Mesendoderm (in vitro differentiated cells): ENCODE measurements at regions not wholly inside any gene's neighbourhood (a gene's known extent, or its start where the extent isn't known, plus 50 kb on each side); places are given as distances from the start of the nearest gene placed in this dataset.

Source experiments
- DNase-seq: peaks from one replicate; pipeline ENCODE4 v3.0.0; 2013
- H2AK5ac ChIP-seq: 2 replicates; pipeline ENCODE4 v1.6.1; 2013; ENCODE audit warnings: low read length, inconsistent platforms
- H2BK120ac ChIP-seq: 2 replicates; pipeline ENCODE4 v1.6.1; 2013; ENCODE audit warnings: low read depth, mild to moderate bottlenecking, low read length, moderate library complexity, mixed read lengths
- H2BK15ac ChIP-seq: replicated peaks from 2 replicates; pipeline ENCODE4 v1.6.1; 2013; ENCODE audit warnings: low read depth, mild to moderate bottlenecking, moderate library complexity
- H2BK5ac ChIP-seq: 2 replicates; pipeline ENCODE4 v1.6.1; 2013; ENCODE audit warnings: low read length, inconsistent platforms
- H3K18ac ChIP-seq: 2 replicates; pipeline ENCODE4 v1.6.1; 2013; ENCODE audit warnings: mild to moderate bottlenecking, low read length, mixed read lengths
- H3K23ac ChIP-seq: one replicate; pipeline ENCODE4 v1.6.1; 2013; ENCODE audit warnings: low read length
- H3K27ac ChIP-seq: 2 replicates; pipeline ENCODE4 v1.5.1; 2013; ENCODE audit warnings: low read depth, mild to moderate bottlenecking, inconsistent platforms, low read length, moderate library complexity
- H3K27me3 ChIP-seq: 2 replicates; pipeline ENCODE4 v1.6.1; 2013; ENCODE audit warnings: low read length, control low read depth, mild to moderate bottlenecking, inconsistent platforms; ENCODE audit not compliant: insufficient read depth, poor library complexity
- H3K36me3 ChIP-seq: 2 replicates; pipeline ENCODE4 v1.6.1; 2013; ENCODE audit warnings: low read length, inconsistent platforms; ENCODE audit not compliant: control insufficient read depth, insufficient read depth
- H3K4ac ChIP-seq: one replicate; pipeline ENCODE4 v1.6.1; 2013; ENCODE audit warnings: low read depth, mild to moderate bottlenecking, low read length, moderate library complexity
- H3K4me1 ChIP-seq: 2 replicates; pipeline ENCODE4 v1.6.1; 2013; ENCODE audit warnings: low read depth, low read length, inconsistent platforms; ENCODE audit not compliant: control insufficient read depth
- H3K4me2 ChIP-seq: 2 replicates; pipeline ENCODE4 v1.6.1; 2013; ENCODE audit warnings: low read length
- H3K4me3 ChIP-seq: 2 replicates; pipeline ENCODE4 v1.5.1; 2013; ENCODE audit warnings: mild to moderate bottlenecking, low read length
- H3K56ac ChIP-seq: one replicate; pipeline ENCODE4 v1.6.1; 2013; ENCODE audit warnings: low read length
- H3K79me1 ChIP-seq: 2 replicates; pipeline ENCODE4 v1.6.1; 2013; ENCODE audit warnings: low read length, inconsistent platforms
- H3K79me2 ChIP-seq: 2 replicates; pipeline ENCODE4 v1.6.1; 2013; ENCODE audit warnings: mild to moderate bottlenecking, low read length; ENCODE audit not compliant: control insufficient read depth, insufficient read depth
- H3K9ac ChIP-seq: 2 replicates; pipeline ENCODE4 v1.6.1; 2013; ENCODE audit warnings: low read length, inconsistent platforms
- H4K5ac ChIP-seq: one replicate; pipeline ENCODE4 v1.6.1; 2013; ENCODE audit warnings: low read length
- H4K8ac ChIP-seq: one replicate; pipeline ENCODE4 v1.6.1; 2013; ENCODE audit warnings: low read depth, mild to moderate bottlenecking, control low read depth, low read length, moderate library complexity
- WGBS: extraction: QIAGEN DNeasy Blood & Tissue Kit; methylation state at CpG from one replicate; pipeline ENCODE4 v1.1.7; 2013; ENCODE audit warnings: low lambda C conversion rate, missing lambda C conversion rate; ENCODE audit not compliant: insufficient coverage; ENCODE audit errors: extremely low coverage; 5-methylcytosine and 5-hydroxymethylcytosine counted together

GRCh38 chr1:29574871-29575270 lies 338.5 kb downstream of the PTPRU start:
- no CpG with 5 or more reads among the region's 2 CpGs for WGBS
- H2AK5ac ChIP-seq, result no peak overlapping the region
- no peak overlapping the region for H3K56ac ChIP-seq
- H3K4me3 ChIP-seq, result no peak overlapping the region
- H3K27me3 ChIP-seq, result no peaks in the 10 kb centered on the region
- H3K18ac ChIP-seq, result no peak overlapping the region
- no peak for DNase-seq
- no peaks in the 10 kb centered on the region for H3K79me1 ChIP-seq
- no peak overlapping the region for H4K8ac ChIP-seq
- H2BK120ac ChIP-seq, result no peak overlapping the region
- H3K4me2 ChIP-seq, result no peak overlapping the region
- H3K4ac ChIP-seq, result no peak overlapping the region
- no peak overlapping the region for H4K5ac ChIP-seq
- H2BK5ac ChIP-seq, result no peak overlapping the region
- no peak overlapping the region for H3K27ac ChIP-seq
- H3K79me2 ChIP-seq, result no peaks in the 10 kb centered on the region
- no peak overlapping the region for H2BK15ac ChIP-seq
- H3K36me3 ChIP-seq, result no peaks in the 10 kb centered on the region
- H3K23ac ChIP-seq, result no peak overlapping the region
- H3K4me1 ChIP-seq, result no peaks in the 10 kb centered on the region
- no peak overlapping the region for H3K9ac ChIP-seq

DNA sequence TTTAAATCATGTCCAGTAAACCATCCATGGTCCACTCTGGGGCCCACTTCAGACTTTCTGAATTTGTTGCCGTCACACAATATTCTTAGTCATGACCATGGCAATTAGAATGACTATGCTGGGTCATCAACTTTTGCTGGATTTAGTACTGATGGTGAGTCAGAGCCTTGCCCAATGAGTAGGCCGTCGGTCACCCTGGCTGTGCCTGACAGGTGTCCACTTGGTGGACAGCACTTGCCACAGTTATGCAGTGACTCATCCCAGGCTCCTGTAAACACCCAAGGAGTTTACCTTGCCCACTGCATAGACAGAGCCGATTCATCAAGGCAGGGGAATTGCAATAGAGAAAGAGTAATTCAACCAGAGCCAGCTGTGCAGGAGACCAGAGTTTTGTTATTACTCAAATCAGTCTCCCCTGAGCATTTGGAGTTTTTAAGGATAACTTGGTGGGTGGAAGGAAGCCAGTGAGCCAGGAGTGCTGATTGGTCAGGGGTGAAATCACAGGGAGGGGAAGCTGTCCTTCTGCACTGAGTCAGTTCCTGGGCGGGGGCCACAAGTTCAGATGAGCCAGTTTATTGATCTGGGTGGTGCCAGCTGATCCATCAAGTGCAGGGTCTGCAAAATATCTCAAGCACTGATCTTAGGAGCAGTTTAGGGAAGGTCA lies 333.8 kb downstream of the PTPRU start:
- H3K27ac ChIP-seq, result no peak overlapping the region
- no CpG with 5 or more reads among the region's 5 CpGs for WGBS
- H3K27me3 ChIP-seq, result no peaks in the 10 kb centered on the region
- H2BK15ac ChIP-seq, result no peak overlapping the region
- no peak overlapping the region for H4K8ac ChIP-seq
- no peak overlapping the region for H3K9ac ChIP-seq
- no peaks in the 10 kb centered on the region for H3K79me2 ChIP-seq
- no peaks in the 10 kb centered on the region for H3K36me3 ChIP-seq
- H3K23ac ChIP-seq, result no peak overlapping the region
- H3K4me3 ChIP-seq, result no peak overlapping the region
- H3K4ac ChIP-seq, result no peak overlapping the region
- H2AK5ac ChIP-seq, result no peak overlapping the region
- no peak overlapping the region for H2BK5ac ChIP-seq
- no peak overlapping the region for H4K5ac ChIP-seq
- H2BK120ac ChIP-seq, result no peak overlapping the region
- H3K4me2 ChIP-seq, result no peak overlapping the region
- H3K79me1 ChIP-seq, result no peaks in the 10 kb centered on the region
- DNase-seq, result no peak
- no peaks in the 10 kb centered on the region for H3K4me1 ChIP-seq
- H3K56ac ChIP-seq, result no peak overlapping the region
- H3K18ac ChIP-seq, result no peak overlapping the region

DNA sequence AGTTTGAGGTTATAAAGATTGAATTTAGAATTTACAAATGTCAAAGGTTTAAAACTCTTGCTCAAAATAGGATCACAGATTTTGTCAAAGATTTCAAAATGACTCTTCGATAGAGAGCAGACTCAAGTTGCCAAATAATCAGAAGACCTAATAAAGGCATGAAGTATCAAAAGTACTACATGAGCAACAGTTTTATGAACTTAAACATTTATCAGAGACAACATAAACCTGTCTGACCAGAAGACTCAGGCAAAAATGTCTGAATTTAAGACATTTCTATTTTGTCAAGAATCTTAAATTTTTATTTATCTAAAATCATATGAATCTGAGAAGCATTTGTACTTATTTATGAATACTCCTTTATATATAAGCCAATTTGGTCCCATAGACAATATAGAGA lies 330.9 kb downstream of the PTPRU start:
- H3K4me2 ChIP-seq, result no peak overlapping the region
- no peak overlapping the region for H3K9ac ChIP-seq
- H3K4ac ChIP-seq, result no peak overlapping the region
- no peak overlapping the region for H2BK15ac ChIP-seq
- no peak overlapping the region for H2BK120ac ChIP-seq
- no peaks in the 10 kb centered on the region for H3K36me3 ChIP-seq
- no peak overlapping the region for H4K5ac ChIP-seq
- no peaks in the 10 kb centered on the region for H3K79me1 ChIP-seq
- no peak overlapping the region for H3K23ac ChIP-seq
- H3K27me3 ChIP-seq, result no peaks in the 10 kb centered on the region
- no peak overlapping the region for H3K56ac ChIP-seq
- no peaks in the 10 kb centered on the region for H3K79me2 ChIP-seq
- no CpG with 5 or more reads among the region's 1 CpG for WGBS
- no peak overlapping the region for H3K27ac ChIP-seq
- H3K4me1 ChIP-seq, result no peaks in the 10 kb centered on the region
- no peak overlapping the region for H3K4me3 ChIP-seq
- H3K18ac ChIP-seq, result no peak overlapping the region
- H2BK5ac ChIP-seq, result no peak overlapping the region
- H2AK5ac ChIP-seq, result no peak overlapping the region
- no peak for DNase-seq
- no peak overlapping the region for H4K8ac ChIP-seq

GRCh38 chr1:29565490-29565889 lies 329.2 kb downstream of the PTPRU start:
- DNase-seq, result no peak
- H3K4me2 ChIP-seq, result no peak overlapping the region
- no peak overlapping the region for H3K56ac ChIP-seq
- H3K36me3 ChIP-seq, result no peaks in the 10 kb centered on the region
- H3K18ac ChIP-seq, result no peak overlapping the region
- H3K27me3 ChIP-seq, result no peaks in the 10 kb centered on the region
- H3K9ac ChIP-seq, result no peak overlapping the region
- H3K79me2 ChIP-seq, result no peaks in the 10 kb centered on the region
- H3K4me3 ChIP-seq, result no peak overlapping the region
- H2AK5ac ChIP-seq, result no peak overlapping the region
- no peaks in the 10 kb centered on the region for H3K79me1 ChIP-seq
- H3K4ac ChIP-seq, result no peak overlapping the region
- H3K4me1 ChIP-seq, result no peaks in the 10 kb centered on the region
- H3K27ac ChIP-seq, result no peak overlapping the region
- H2BK120ac ChIP-seq, result no peak overlapping the region
- no CpG with 5 or more reads among the region's 1 CpG for WGBS
- H4K5ac ChIP-seq, result no peak overlapping the region
- H2BK15ac ChIP-seq, result no peak overlapping the region
- no peak overlapping the region for H2BK5ac ChIP-seq
- H4K8ac ChIP-seq, result no peak overlapping the region
- H3K23ac ChIP-seq, result no peak overlapping the region

DNA sequence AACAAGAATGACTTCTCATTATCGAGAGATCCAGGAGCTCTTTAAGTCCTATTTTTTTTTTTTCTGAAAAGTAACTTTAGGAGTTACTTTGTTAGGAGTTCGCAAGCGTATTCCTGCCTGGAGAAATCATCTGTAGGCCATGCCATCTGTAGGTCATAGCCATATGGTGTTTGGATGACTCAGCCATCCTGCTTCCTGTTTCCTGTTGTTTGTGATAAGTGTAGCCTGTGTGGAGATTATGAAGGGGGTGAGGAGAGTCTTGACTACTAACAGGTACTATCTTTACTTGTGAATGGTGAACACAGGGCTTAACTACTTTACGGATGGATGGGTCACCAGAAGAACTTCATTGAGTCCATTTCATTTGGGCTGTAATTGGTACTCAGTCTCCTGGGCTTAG lies 327.2 kb downstream of the PTPRU start:
- Histone ChIP-seq H4K5ac (no peak overlapping the region), H3K27me3 (no peaks in the 10 kb centered on the region), H3K23ac (no peak overlapping the region), H3K4me3 (no peak overlapping the region), H3K56ac (no peak overlapping the region), H2AK5ac (no peak overlapping the region), H3K36me3 (no peaks in the 10 kb centered on the region), H3K4me1 (no peaks in the 10 kb centered on the region), H2BK5ac (no peak overlapping the region), H2BK120ac (no peak overlapping the region), H3K18ac (no peak overlapping the region), H3K79me2 (no peaks in the 10 kb centered on the region), H4K8ac (no peak overlapping the region), H3K9ac (no peak overlapping the region), H3K4me2 (no peak overlapping the region), H3K4ac (no peak overlapping the region), H3K79me1 (no peaks in the 10 kb centered on the region), H3K27ac (no peak overlapping the region), H2BK15ac (no peak overlapping the region)
- no CpG with 5 or more reads among the region's 4 CpGs for WGBS
- peak; percentile 45 for DNase-seq

DNA sequence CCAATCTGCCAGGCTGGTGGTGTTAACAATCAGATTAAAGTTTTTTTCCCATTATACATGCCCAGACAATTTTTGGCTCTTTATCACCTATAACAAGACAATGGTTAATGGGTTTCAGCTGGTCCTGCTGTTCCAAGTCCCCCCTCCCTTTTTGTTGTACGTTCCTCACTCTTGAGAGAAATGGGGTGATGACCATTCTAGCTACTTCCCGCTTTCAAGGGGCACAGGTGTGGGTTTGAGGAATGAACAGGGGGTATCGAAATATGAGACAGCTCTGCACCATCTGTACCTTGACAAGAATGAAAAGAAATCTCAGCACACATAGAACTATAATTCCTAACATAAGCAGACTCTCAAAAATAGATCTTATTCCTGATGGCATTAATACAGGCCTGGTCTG lies 326.8 kb downstream of the PTPRU start:
- no peak overlapping the region for H4K5ac ChIP-seq
- no peak overlapping the region for H3K4ac ChIP-seq
- no peaks in the 10 kb centered on the region for H3K36me3 ChIP-seq
- no peak overlapping the region for H3K27ac ChIP-seq
- H3K79me2 ChIP-seq, result no peaks in the 10 kb centered on the region
- no peaks in the 10 kb centered on the region for H3K79me1 ChIP-seq
- H3K56ac ChIP-seq, result no peak overlapping the region
- peak; percentile 19 for DNase-seq
- H3K27me3 ChIP-seq, result no peaks in the 10 kb centered on the region
- no peak overlapping the region for H3K4me3 ChIP-seq
- H3K4me2 ChIP-seq, result no peak overlapping the region
- no peak overlapping the region for H2AK5ac ChIP-seq
- H2BK15ac ChIP-seq, result no peak overlapping the region
- H2BK120ac ChIP-seq, result no peak overlapping the region
- no peak overlapping the region for H3K9ac ChIP-seq
- H3K4me1 ChIP-seq, result no peaks in the 10 kb centered on the region
- no peak overlapping the region for H3K18ac ChIP-seq
- no peak overlapping the region for H2BK5ac ChIP-seq
- WGBS, result no CpG with 5 or more reads among the region's 3 CpGs
- no peak overlapping the region for H3K23ac ChIP-seq
- H4K8ac ChIP-seq, result no peak overlapping the region
